GM12891 (cell line): ENCODE measurements at regions not wholly inside any gene's neighbourhood (a gene's known extent, or its start where the extent isn't known, plus 50 kb on each side); places are given as distances from the start of the nearest gene placed in this dataset.

Experiments
- DNase-seq: peaks from one replicate; pipeline ENCODE4 v3.0.0; 2011; ENCODE audit warnings: low spot score; ENCODE audit not compliant: insufficient read length
- FAIRE-seq: peaks from 2 replicates; lab custom pipeline; 2011; peaks lifted over from hg19 to GRCh38; lab: Jason Lieb, UNC
- PAX5 ChIP-seq: IDR thresholded peaks from 2 replicates; pipeline ENCODE4 v1.6.1; 2011; ENCODE audit warnings: low read length, moderate library complexity, mild to moderate bottlenecking; ENCODE audit not compliant: insufficient read depth, severe bottlenecking
- POLR2A ChIP-seq: IDR thresholded peaks from 2 replicates; pipeline ENCODE4 v1.6.1; 2011; ENCODE audit warnings: low read depth, low read length, control low read depth
- POLR2AphosphoS5 ChIP-seq: IDR thresholded peaks from 2 replicates; pipeline ENCODE4 v1.6.1; 2011; ENCODE audit warnings: low read depth, low read length, control low read depth
- POU2F2 ChIP-seq: IDR thresholded peaks from 2 replicates; pipeline ENCODE4 v1.6.1; 2011; ENCODE audit warnings: low read depth, mild to moderate bottlenecking, control low read depth, low read length, moderate library complexity
- SPI1 ChIP-seq: IDR thresholded peaks from 2 replicates; pipeline ENCODE4 v1.6.1; 2011; ENCODE audit warnings: low read depth, low read length, control low read depth
- TAF1 ChIP-seq: IDR thresholded peaks from 2 replicates; pipeline ENCODE4 v1.6.1; 2011; ENCODE audit warnings: low read depth, low read length, control low read depth

- TF ChIP-seq POLR2AphosphoS5 = no peak
- no peak for TF ChIP-seq POLR2A
- no peak for TF ChIP-seq TAF1
- TF ChIP-seq SPI1 = no peak
- no peak for TF ChIP-seq POU2F2
- TF ChIP-seq PAX5 = no peak
- FAIRE-seq (no peak), DNase-seq (no peak)
Observed at GRCh38 chr6:87995461-87995860, 52.2 kb upstream of the SPACA1 start.

- FAIRE-seq (no peak), DNase-seq (no peak)
- TF ChIP-seq POLR2AphosphoS5 (no peak), POLR2A (no peak), TAF1 (no peak), PAX5 (no peak), SPI1 (no peak), POU2F2 (no peak)
Observed at GRCh38 chr6:87993356-87993755, 54.3 kb upstream of the SPACA1 start.

- TF ChIP-seq POU2F2 (no peak), POLR2A (no peak), TAF1 (no peak), SPI1 (no peak), POLR2AphosphoS5 (no peak), PAX5 (no peak)
- DNase-seq (no peak), FAIRE-seq (no peak)
Observed at GRCh38 chr6:87990871-87991270, 56.8 kb upstream of the SPACA1 start.

GRCh38 chr6:87982134-87982533 is 65.5 kb upstream of the SPACA1 start:
- DNase-seq (no peak), FAIRE-seq (no peak)
- no peak for TF ChIP-seq POLR2A
- TF ChIP-seq SPI1 = no peak
- no peak for TF ChIP-seq POU2F2
- no peak for TF ChIP-seq TAF1
- TF ChIP-seq POLR2AphosphoS5 = no peak
- TF ChIP-seq PAX5 = no peak

- DNase-seq (no peak), FAIRE-seq (no peak)
- TF ChIP-seq POU2F2 (no peak), SPI1 (no peak), POLR2A (no peak), TAF1 (no peak), PAX5 (no peak), POLR2AphosphoS5 (no peak)
Observed at GRCh38 chr6:87979737-87980136, 67.9 kb upstream of the SPACA1 start.

- FAIRE-seq (no peak), DNase-seq (no peak)
- TF ChIP-seq POLR2A (no peak), POU2F2 (no peak)
Observed at GRCh38 chr6:87976616-87977015, 71.0 kb upstream of the SPACA1 start.

GRCh38 chr6:87975561-87975960 is 72.1 kb upstream of the SPACA1 start:
- TF ChIP-seq POU2F2 (no peak), POLR2A (no peak), SPI1 (no peak), POLR2AphosphoS5 (no peak), TAF1 (no peak), PAX5 (no peak)
- DNase-seq = no peak
- no peak for FAIRE-seq

- DNase-seq = no peak
- no peak for FAIRE-seq
- no peak for TF ChIP-seq POLR2A
- TF ChIP-seq SPI1 = no peak
- no peak for TF ChIP-seq TAF1
- no peak for TF ChIP-seq POU2F2
- no peak for TF ChIP-seq PAX5
- TF ChIP-seq POLR2AphosphoS5 = no peak
Observed at GRCh38 chr6:87972279-87972678, 75.4 kb upstream of the SPACA1 start.

- FAIRE-seq (no peak), DNase-seq (no peak)
- TF ChIP-seq SPI1 (no peak), POLR2AphosphoS5 (no peak), POU2F2 (no peak), TAF1 (no peak), POLR2A (no peak), PAX5 (no peak)
Observed at GRCh38 chr6:87971605-87972262, 75.9 kb upstream of the SPACA1 start.
